NOMO-1 treated with dmso at 0.1 percent for 144 hours (cell line): ENCODE measurements at regions not wholly inside any gene's neighbourhood (a gene's known extent, or its start where the extent isn't known, plus 50 kb on each side); places are given as distances from the start of the nearest gene placed in this dataset.

Experiments used
- DNase-seq: peaks from one replicate; lab custom pipeline; 2025; ENCODE audit not compliant: unreplicated experiment; lab: John Stamatoyannopoulos, UW

DNA sequence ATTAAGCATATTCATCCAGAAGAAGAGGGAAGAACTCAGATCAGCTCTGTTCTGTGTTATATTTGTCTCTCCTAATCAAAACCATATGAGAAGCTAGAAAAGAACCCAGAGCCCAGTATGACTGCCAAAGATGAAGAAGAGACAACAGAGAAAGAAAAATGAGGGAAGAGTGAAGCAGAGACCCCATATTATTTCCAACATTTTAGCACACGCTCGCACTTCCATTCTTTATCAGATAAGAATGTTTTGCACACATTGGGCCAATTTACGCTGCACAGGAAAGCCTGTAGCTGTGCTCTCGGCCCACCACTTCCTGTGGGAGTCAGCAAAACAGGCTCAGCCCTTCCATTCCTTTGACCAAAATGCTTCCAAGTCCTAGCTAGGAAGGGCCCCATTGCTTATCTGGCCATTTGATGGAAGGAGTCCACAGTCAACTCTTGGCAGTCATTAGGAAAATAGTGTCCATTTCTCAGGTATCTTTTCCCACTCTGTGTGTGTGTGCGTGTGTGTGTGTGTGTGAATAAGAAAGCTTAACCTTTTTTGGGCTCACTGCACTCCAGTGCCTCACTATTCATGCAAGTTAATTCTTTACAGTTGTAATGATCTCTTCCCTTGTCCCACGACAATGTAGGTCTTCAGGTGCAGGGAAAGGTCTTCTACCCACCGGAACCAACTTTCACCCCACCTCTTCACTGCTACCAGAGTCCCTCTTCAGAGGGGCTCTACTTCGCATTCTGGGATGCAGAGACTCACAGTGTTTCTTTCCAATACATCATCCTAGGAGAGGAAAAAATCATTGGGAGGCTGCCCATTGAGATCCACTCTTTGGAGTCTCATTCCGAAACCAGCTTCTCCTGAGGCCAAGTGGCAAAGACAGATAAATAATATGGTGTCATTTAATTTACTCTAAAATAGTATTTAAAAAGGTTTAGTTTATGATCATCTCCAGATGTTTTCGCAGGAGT is 237.5 kb downstream of the COG6 start:
- no peak for DNase-seq

- no peak for DNase-seq
These were observed 238.3 kb downstream of the COG6 start for GRCh38 chr13:39893808-39894207.

GRCh38 chr13:39894586-39894985 is 239.1 kb downstream of the COG6 start:
- no peak for DNase-seq

- DNase-seq: no peak
These were observed 239.8 kb downstream of the COG6 start for GRCh38 chr13:39895254-39895653.

GRCh38 chr13:39897636-39898035 is 242.2 kb downstream of the COG6 start:
- DNase-seq: no peak

GRCh38 chr13:39900106-39900750 is 244.8 kb downstream of the COG6 start:
- DNase-seq: no peak

DNA sequence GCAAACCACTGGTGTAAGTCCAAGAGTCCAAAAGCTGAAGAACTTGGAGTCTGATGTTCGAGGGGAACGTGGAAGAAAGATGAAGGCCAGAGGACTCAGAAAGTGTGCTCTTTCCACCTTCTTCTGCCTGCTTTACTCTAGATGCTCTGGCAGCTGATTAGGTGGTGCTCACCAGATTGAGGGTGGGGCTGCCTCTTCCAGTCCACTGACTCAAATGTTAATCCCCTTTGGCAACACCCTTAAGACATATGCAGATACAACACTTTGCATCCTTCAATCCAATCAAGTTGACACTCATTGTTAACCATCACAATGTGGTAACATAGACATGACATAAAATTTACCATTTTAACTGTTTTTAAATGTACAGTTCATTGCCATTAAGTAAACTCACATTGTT is 249.5 kb downstream of the COG6 start:
- DNase-seq: no peak

DNA sequence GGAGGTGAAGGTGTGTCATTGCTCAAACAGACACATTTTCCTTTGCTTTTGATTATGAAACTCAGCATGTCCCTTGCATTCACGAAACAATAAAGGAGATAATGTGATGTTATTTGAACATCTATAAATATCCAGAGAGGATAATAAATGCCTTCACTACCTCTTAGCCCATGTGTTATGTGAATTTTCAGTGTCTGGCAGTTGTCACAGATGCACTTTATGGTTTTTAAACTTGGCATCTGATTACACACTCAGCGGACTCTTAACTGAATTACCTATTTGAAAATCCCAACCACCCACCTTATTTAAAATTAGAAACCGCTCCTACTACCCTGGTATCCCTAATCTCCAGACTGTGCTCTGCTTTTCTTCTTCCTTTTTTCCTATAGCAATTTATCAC is 254.2 kb downstream of the COG6 start:
- no peak for DNase-seq

DNA sequence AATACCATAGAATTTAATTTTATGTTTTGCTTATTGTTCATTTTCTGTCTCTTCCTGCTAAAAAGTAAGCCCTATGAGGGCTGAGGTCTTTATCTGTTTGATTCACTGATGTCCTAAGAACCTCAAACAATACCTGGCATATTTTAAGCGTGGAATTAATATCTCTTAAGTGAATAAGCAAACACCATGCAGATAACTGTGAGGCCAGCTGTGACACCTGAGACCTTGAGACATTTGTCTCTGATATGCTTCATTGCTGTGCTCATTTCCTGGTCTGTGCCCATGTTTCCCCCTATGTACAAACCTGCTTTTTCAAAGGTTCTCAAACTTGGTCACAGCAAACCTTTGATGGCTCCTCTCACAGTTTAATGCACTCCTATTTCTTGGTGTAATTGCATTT is 254.6 kb downstream of the COG6 start:
- DNase-seq: no peak

- DNase-seq: no peak
These were observed 255.4 kb downstream of the COG6 start for GRCh38 chr13:39910833-39911232.

DNA sequence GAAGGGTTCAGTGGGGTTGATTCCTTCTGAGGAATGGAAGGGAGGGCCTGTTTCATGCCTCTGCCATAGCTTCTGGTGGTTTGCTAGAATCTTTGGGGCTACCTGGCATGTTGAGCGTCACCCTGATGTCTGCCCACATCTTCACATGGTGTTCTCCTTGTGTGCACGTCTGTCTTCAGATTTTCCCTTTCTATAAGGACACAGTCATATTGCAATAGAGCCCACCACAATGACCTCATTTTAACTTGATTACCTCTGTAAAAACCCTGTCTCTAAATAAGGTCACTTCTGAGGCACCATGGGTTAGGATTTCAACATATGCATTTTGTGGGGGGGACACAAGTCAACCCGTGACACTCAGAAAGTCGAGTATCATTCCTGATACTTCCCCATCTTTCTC is 257.9 kb downstream of the COG6 start:
- DNase-seq: no peak

DNA sequence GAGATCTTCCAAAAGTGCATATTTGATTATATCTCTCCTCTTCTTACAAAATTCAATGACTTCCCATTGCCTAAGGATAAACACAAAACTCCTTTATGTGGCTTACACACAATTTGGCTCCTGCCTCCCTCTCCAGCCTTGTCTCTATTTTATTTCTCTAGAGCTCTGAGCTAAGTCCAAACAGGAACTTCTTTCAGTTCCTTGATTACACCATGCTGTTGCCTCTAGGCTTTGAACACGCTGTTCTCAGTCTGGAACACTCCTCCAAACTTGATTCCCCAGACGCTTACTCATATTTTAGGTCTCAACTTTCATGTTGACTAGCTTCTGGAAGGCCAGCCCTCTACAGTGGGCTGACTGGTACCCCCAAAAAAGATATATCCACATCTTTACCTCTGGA is 258.5 kb downstream of the COG6 start:
- DNase-seq: no peak

DNA sequence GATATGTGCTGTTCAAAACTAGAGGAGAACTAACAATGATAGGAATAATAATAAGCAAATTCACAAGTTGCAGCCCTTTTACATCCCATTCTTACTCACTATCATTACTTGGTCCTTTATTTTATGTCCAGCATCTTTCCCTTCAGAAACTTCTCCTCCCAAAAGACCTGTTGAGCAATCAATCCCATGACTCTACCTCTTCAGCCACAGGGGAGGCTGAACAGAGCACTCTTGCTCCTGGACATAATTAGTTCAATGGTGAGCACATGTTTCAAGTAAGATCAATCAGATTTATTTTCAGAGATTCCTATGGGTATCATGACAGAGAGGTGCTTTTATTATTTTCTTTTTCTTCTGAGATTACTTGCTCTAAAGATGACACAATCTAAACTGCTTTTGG is 260.0 kb downstream of the COG6 start:
- DNase-seq: no peak

DNA sequence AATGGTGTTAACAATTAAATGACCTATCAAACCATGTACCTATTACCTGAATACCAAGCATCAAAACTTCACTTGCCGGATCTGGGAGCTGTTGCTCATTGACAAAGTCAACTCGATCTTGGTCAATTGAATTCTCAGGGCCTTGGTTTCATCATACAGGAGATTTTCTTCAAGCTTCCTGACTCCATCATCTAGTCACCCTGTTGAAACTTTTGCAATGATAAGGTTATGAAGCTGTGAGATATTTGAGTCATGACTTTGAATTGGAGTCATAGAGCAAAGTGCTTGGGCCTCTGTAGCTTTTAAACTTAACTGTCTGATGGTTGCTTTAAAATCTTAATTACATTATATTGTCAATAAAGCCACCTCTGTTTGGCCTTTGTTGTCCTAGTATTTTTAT is 260.9 kb downstream of the COG6 start:
- DNase-seq: no peak

GRCh38 chr13:39918620-39919236 is 263.3 kb downstream of the COG6 start:
- no peak for DNase-seq

GRCh38 chr13:39920613-39921012 is 265.2 kb downstream of the COG6 start:
- DNase-seq: no peak

GRCh38 chr13:39926345-39926744 is 270.9 kb downstream of the COG6 start:
- no peak for DNase-seq

- DNase-seq: no peak
These were observed 272.8 kb downstream of the COG6 start for GRCh38 chr13:39928261-39928660.

- no peak for DNase-seq
These were observed 274.1 kb downstream of the COG6 start for GRCh38 chr13:39929583-39929982.

DNA sequence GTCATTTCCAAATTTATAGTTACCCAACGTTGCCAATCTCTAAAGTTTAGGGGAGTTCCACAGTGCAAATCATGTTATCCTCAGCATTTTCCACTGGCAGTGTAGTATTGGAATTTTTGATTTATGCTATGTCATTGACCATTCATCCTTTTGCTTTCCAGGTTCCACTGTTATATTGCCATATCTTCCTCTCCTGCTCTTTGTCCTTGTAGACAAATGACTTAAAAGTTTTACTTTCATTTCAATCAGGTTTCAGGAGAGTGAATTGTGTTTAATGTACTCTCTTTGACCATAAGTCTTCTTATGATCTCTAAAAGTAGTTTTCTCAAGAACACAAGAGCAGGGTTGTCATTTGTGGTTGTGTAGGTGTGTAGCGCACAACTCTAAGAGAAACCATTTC is 274.6 kb downstream of the COG6 start:
- DNase-seq: no peak

DNA sequence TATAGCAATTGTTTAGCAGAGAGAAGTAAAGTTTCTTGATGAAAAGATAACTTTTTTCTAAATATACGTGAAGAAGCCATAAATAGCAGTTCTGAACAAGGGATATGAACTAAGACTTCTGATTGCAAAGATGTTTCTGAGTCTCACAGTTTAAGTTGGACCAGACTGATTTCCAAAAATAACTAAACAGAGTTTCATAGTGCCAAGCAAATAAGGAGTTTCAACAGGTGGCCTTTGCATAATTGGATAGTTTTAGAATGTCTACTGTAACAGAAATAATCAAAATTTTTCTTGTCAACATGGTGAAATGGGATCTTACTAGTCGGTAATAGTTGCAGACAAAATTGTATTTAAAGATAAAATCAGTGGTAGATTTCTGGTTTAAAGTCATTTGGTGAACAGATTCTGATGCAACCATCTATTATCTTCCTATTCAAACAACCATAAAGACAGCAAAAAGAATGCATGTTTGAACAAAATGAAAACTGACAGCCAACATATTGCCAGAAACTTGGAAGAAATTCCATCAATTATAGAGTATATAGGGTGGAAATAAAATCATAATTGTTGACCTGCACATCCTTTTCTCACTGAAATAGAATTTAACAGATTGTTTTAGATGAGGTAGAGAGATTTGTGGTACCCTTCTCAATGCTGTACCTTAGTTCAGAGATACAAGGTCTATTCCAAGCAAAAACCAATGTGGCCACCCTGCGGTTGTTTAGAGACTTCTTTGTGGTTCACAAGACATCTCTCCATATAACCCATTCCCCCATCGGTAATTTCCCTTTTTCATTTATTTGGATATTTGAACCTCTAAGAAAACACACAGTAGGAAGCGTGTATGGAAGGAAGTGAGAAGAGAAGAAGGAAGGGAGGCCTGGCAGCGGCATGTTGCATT is 275.3 kb downstream of the COG6 start:
- no peak for DNase-seq
